ENCODE measurements at regions not wholly inside any gene's neighbourhood (a gene's known extent, or its start where the extent isn't known, plus 50 kb on each side); places are given as distances from the start of the nearest gene placed in this dataset.
"Not testable (repeated sequence)": the region's sequence is repeated elsewhere in the genome, so short reads cannot be mapped to it uniquely, and the experiment has no call there.

GRCh38 chr6:51184046-51184445 is 365.4 kb downstream of the TFAP2B start:
- H3K4me1 ChIP-seq (replicated peaks), result no peaks in the 10 kb centered on the region
- no peaks in the 10 kb centered on the region for H3K27me3 ChIP-seq (replicated peaks)
- H3K36me3 ChIP-seq, result no peaks in the 10 kb centered on the region
- DNase-seq (ENCODE audit: low read depth in 1 of 2, low spot score in 2 of 2), result no peak
- H3K9me3 ChIP-seq (replicated peaks), result no peaks in the 10 kb centered on the region
- H3K27ac ChIP-seq, result no peak overlapping the region
- no peak overlapping the region for H3K4me3 ChIP-seq

GRCh38 chr6:51193163-51193562 is 374.5 kb downstream of the TFAP2B start:
- H3K4me1 ChIP-seq (replicated peaks); H3K9me3 ChIP-seq (replicated peaks); H3K27ac ChIP-seq; DNase-seq (ENCODE audit: low read depth in 1 of 2, low spot score in 2 of 2); H3K4me3 ChIP-seq; H3K36me3 ChIP-seq; H3K27me3 ChIP-seq (replicated peaks): not testable (repeated sequence)

GRCh38 chr6:51199105-51199552 is 380.5 kb downstream of the TFAP2B start:
- Histone ChIP-seq H3K36me3 (no peaks in the 10 kb centered on the region), H3K27me3 (replicated peaks) (no peaks in the 10 kb centered on the region), H3K27ac (no peak overlapping the region), H3K4me3 (no peak overlapping the region), H3K9me3 (replicated peaks) (no peaks in the 10 kb centered on the region), H3K4me1 (replicated peaks) (no peaks in the 10 kb centered on the region)
- no peak for DNase-seq (ENCODE audit: low read depth in 1 of 2, low spot score in 2 of 2)

- H3K27ac ChIP-seq, result no peak overlapping the region
- H3K36me3 ChIP-seq, result no peaks in the 10 kb centered on the region
- no peaks in the 10 kb centered on the region for H3K4me1 ChIP-seq (replicated peaks)
- H3K9me3 ChIP-seq (replicated peaks), result no peaks in the 10 kb centered on the region
- no peak for DNase-seq (ENCODE audit: low read depth in 1 of 2, low spot score in 2 of 2)
- no peaks in the 10 kb centered on the region for H3K27me3 ChIP-seq (replicated peaks)
- no peak overlapping the region for H3K4me3 ChIP-seq
Measured at GRCh38 chr6:51199733-51200260, 381.1 kb downstream of the TFAP2B start.

GRCh38 chr6:51200676-51201075 is 382.0 kb downstream of the TFAP2B start:
- Histone ChIP-seq H3K27me3 (replicated peaks) (no peaks in the 10 kb centered on the region), H3K4me1 (replicated peaks) (no peaks in the 10 kb centered on the region), H3K27ac (no peak overlapping the region), H3K36me3 (no peaks in the 10 kb centered on the region), H3K9me3 (replicated peaks) (no peaks in the 10 kb centered on the region), H3K4me3 (no peak overlapping the region)
- no peak for DNase-seq (ENCODE audit: low read depth in 1 of 2, low spot score in 2 of 2)

- not testable (repeated sequence) for H3K4me1 ChIP-seq (replicated peaks); H3K27me3 ChIP-seq (replicated peaks); H3K9me3 ChIP-seq (replicated peaks); DNase-seq (ENCODE audit: low read depth in 1 of 2, low spot score in 2 of 2); H3K36me3 ChIP-seq; H3K27ac ChIP-seq; H3K4me3 ChIP-seq
Measured at GRCh38 chr6:51202653-51203052, 384.0 kb downstream of the TFAP2B start.

GRCh38 chr6:51203504-51203903 is 384.8 kb downstream of the TFAP2B start:
- DNase-seq (ENCODE audit: low read depth in 1 of 2, low spot score in 2 of 2), result no peak
- no peaks in the 10 kb centered on the region for H3K36me3 ChIP-seq
- H3K27ac ChIP-seq, result no peak overlapping the region
- no peaks in the 10 kb centered on the region for H3K9me3 ChIP-seq (replicated peaks)
- H3K4me3 ChIP-seq, result no peak overlapping the region
- no peaks in the 10 kb centered on the region for H3K27me3 ChIP-seq (replicated peaks)
- no peaks in the 10 kb centered on the region for H3K4me1 ChIP-seq (replicated peaks)

- H3K27ac ChIP-seq; H3K27me3 ChIP-seq (replicated peaks); H3K4me1 ChIP-seq (replicated peaks); H3K36me3 ChIP-seq; H3K4me3 ChIP-seq; H3K9me3 ChIP-seq (replicated peaks); DNase-seq (ENCODE audit: low read depth in 1 of 2, low spot score in 2 of 2): not testable (repeated sequence)
Measured at GRCh38 chr6:51206686-51207085, 388.0 kb downstream of the TFAP2B start.

- H3K4me3 ChIP-seq, result no peak overlapping the region
- H3K27me3 ChIP-seq (replicated peaks), result peaks cover 9% of the 10 kb centered on the region; the same call in 1 of the 2 replicates
- DNase-seq (ENCODE audit: low read depth in 1 of 2, low spot score in 2 of 2), result no peak
- H3K27ac ChIP-seq, result no peak overlapping the region
- no peaks in the 10 kb centered on the region for H3K9me3 ChIP-seq (replicated peaks)
- H3K36me3 ChIP-seq, result no peaks in the 10 kb centered on the region
- H3K4me1 ChIP-seq (replicated peaks), result no peaks in the 10 kb centered on the region
Measured at GRCh38 chr6:51209651-51210050, 391.0 kb downstream of the TFAP2B start.

- no peaks in the 10 kb centered on the region for H3K9me3 ChIP-seq (replicated peaks)
- no peak overlapping the region for H3K27ac ChIP-seq
- DNase-seq (ENCODE audit: low read depth in 1 of 2, low spot score in 2 of 2), result no peak
- H3K36me3 ChIP-seq, result no peaks in the 10 kb centered on the region
- H3K27me3 ChIP-seq (replicated peaks), result peaks cover 15% of the 10 kb centered on the region; the same call in 1 of the 2 replicates
- H3K4me3 ChIP-seq, result no peak overlapping the region
- H3K4me1 ChIP-seq (replicated peaks), result no peaks in the 10 kb centered on the region
Measured at GRCh38 chr6:51213811-51214210, 395.1 kb downstream of the TFAP2B start.

- no peak overlapping the region for H3K27ac ChIP-seq
- no peaks in the 10 kb centered on the region for H3K36me3 ChIP-seq
- H3K9me3 ChIP-seq (replicated peaks), result no peaks in the 10 kb centered on the region
- no peak for DNase-seq (ENCODE audit: low read depth in 1 of 2, low spot score in 2 of 2)
- H3K27me3 ChIP-seq (replicated peaks), result peaks cover 15% of the 10 kb centered on the region; the same call in 1 of the 2 replicates
- no peaks in the 10 kb centered on the region for H3K4me1 ChIP-seq (replicated peaks)
- H3K4me3 ChIP-seq, result no peak overlapping the region
Measured at GRCh38 chr6:51214442-51214841, 395.8 kb downstream of the TFAP2B start.

GRCh38 chr6:51218181-51218580 is 399.5 kb downstream of the TFAP2B start:
- Histone ChIP-seq H3K4me1 (replicated peaks) (no peaks in the 10 kb centered on the region), H3K27ac (no peak overlapping the region), H3K36me3 (no peaks in the 10 kb centered on the region), H3K4me3 (no peak overlapping the region), H3K9me3 (replicated peaks) (no peaks in the 10 kb centered on the region), H3K27me3 (replicated peaks) (peaks cover 13% of the 10 kb centered on the region; the same call in 1 of the 2 replicates)
- DNase-seq (ENCODE audit: low read depth in 1 of 2, low spot score in 2 of 2), result no peak

- DNase-seq (ENCODE audit: low read depth in 1 of 2, low spot score in 2 of 2); H3K4me1 ChIP-seq (replicated peaks); H3K36me3 ChIP-seq; H3K9me3 ChIP-seq (replicated peaks); H3K27ac ChIP-seq; H3K4me3 ChIP-seq; H3K27me3 ChIP-seq (replicated peaks): not testable (repeated sequence)
Measured at GRCh38 chr6:51224580-51225240, 406.0 kb downstream of the TFAP2B start.

- DNase-seq (ENCODE audit: low read depth in 1 of 2, low spot score in 2 of 2), result no peak
Measured at GRCh38 chr6:51241376-51241775, 422.7 kb downstream of the TFAP2B start.

GRCh38 chr6:51249798-51250197 is 431.1 kb downstream of the TFAP2B start:
- Histone ChIP-seq H3K27me3 (replicated peaks) (no peaks in the 10 kb centered on the region), H3K9me3 (replicated peaks) (no peaks in the 10 kb centered on the region), H3K27ac (no peak overlapping the region), H3K4me3 (no peak overlapping the region), H3K4me1 (replicated peaks) (no peaks in the 10 kb centered on the region), H3K36me3 (no peaks in the 10 kb centered on the region)
- DNase-seq (ENCODE audit: low read depth in 1 of 2, low spot score in 2 of 2), result no peak

More at GRCh38 chr6:51241376-51241775, 422.7 kb downstream of the TFAP2B start:
- Histone ChIP-seq H3K27me3 (replicated peaks) (no peaks in the 10 kb centered on the region; the same call in 1 of the 2 replicates), H3K9me3 (replicated peaks) (no peaks in the 10 kb centered on the region), H3K4me3 (no peak overlapping the region), H3K4me1 (replicated peaks) (no peaks in the 10 kb centered on the region), H3K27ac (no peak overlapping the region), H3K36me3 (no peaks in the 10 kb centered on the region)

Measured in SJSA1 (cell line).